ENCODE measurements at regions not wholly inside any gene's neighbourhood (a gene's known extent, or its start where the extent isn't known, plus 50 kb on each side); places are given as distances from the start of the nearest gene placed in this dataset.

- H3K4me3 ChIP-seq (ENCODE audit: low read depth, low read length), result no peak overlapping the region
- DNase-seq (ENCODE audit: low read depth), result no peak
- no peak for TF ChIP-seq CTCF (IDR thresholded peaks at IDR 0.05; ENCODE audit: control insufficient read depth, extremely low read depth, insufficient read depth)
Observed at GRCh38 chr5:84603568-84604185, 219.0 kb upstream of the EDIL3 start.

- no peak overlapping the region for H3K4me3 ChIP-seq (ENCODE audit: low read depth, low read length)
- no peak for DNase-seq (ENCODE audit: low read depth)
- no peak for TF ChIP-seq CTCF (IDR thresholded peaks at IDR 0.05; ENCODE audit: control insufficient read depth, extremely low read depth, insufficient read depth)
Observed at GRCh38 chr5:84602371-84602771, 217.7 kb upstream of the EDIL3 start.

GRCh38 chr5:84599964-84600363 lies 215.3 kb upstream of the EDIL3 start:
- no peak overlapping the region for H3K4me3 ChIP-seq (ENCODE audit: low read depth, low read length)
- no peak for TF ChIP-seq CTCF (IDR thresholded peaks at IDR 0.05; ENCODE audit: control insufficient read depth, extremely low read depth, insufficient read depth)
- DNase-seq (ENCODE audit: low read depth), result no peak

- DNase-seq (ENCODE audit: low read depth), result no peak
- TF ChIP-seq CTCF (IDR thresholded peaks at IDR 0.05; ENCODE audit: control insufficient read depth, extremely low read depth, insufficient read depth), result no peak
- no peak overlapping the region for H3K4me3 ChIP-seq (ENCODE audit: low read depth, low read length)
Observed at GRCh38 chr5:84597904-84598303, 213.2 kb upstream of the EDIL3 start.

- DNase-seq (ENCODE audit: low read depth), result no peak
Observed at GRCh38 chr5:84590629-84591028, 205.9 kb upstream of the EDIL3 start.

GRCh38 chr5:84589926-84590325 lies 205.2 kb upstream of the EDIL3 start:
- no peak overlapping the region for H3K4me3 ChIP-seq (ENCODE audit: low read depth, low read length)
- no peak for DNase-seq (ENCODE audit: low read depth)
- no peak for TF ChIP-seq CTCF (IDR thresholded peaks at IDR 0.05; ENCODE audit: control insufficient read depth, extremely low read depth, insufficient read depth)

More at GRCh38 chr5:84590629-84591028, 205.9 kb upstream of the EDIL3 start:
- no peak overlapping the region for H3K4me3 ChIP-seq (ENCODE audit: low read depth, low read length)
- no peak for TF ChIP-seq CTCF (IDR thresholded peaks at IDR 0.05; ENCODE audit: control insufficient read depth, extremely low read depth, insufficient read depth)

- no peak for DNase-seq (ENCODE audit: low read depth)
- no peak for TF ChIP-seq CTCF (IDR thresholded peaks at IDR 0.05; ENCODE audit: control insufficient read depth, extremely low read depth, insufficient read depth)
- H3K4me3 ChIP-seq (ENCODE audit: low read depth, low read length), result no peak overlapping the region
Observed at GRCh38 chr5:84585218-84585617, 200.5 kb upstream of the EDIL3 start.
